IMR-90 (cell line): ENCODE measurements at regions not wholly inside any gene's neighbourhood (a gene's known extent, or its start where the extent isn't known, plus 50 kb on each side); places are given as distances from the start of the nearest gene placed in this dataset.

Source experiments
- ATAC-seq: fragments of 200-7000 bp; cut with Tn5 transposase; 2 replicates; pipeline ENCODE4 v1.9.1; 2020; ENCODE audit warnings: low read depth, mild to moderate bottlenecking, moderate library complexity
- BruUV-seq: library from RNA; stranded (reverse); fragments of 400-500 nt; replicated peaks from 2 replicates; lab custom pipeline; 2021; lab: Mats Ljungman, UMichigan
- CTCF ChIA-PET: fragments of 300-600 bp; formaldehyde crosslinking; extraction: SDS; loops from one replicate; lab custom pipeline; 2021; ENCODE audit warnings: antibody characterized with exemption; lab: Yijun Ruan, JAX
- POLR2A ChIA-PET: fragments of 300-600 bp; sonication (Branson Sonifier 250); formaldehyde crosslinking; loops from one replicate; lab custom pipeline; 2022; ENCODE audit warnings: antibody characterized with exemption; ENCODE audit not compliant: unreplicated experiment; lab: Charles Lee
- DNase-seq: peaks from one replicate; pipeline ENCODE4 v3.0.0; 2013
- H2AFZ ChIP-seq: replicated peaks from 2 replicates; pipeline ENCODE3; 2013; ENCODE audit warnings: low read length, mild to moderate bottlenecking; ENCODE audit not compliant: poor library complexity
- H2AK5ac ChIP-seq: 2 replicates; pipeline ENCODE4 v1.6.1; 2013; ENCODE audit warnings: low read depth, low read length, inconsistent platforms
- H2AK9ac ChIP-seq: replicated peaks from 2 replicates; pipeline ENCODE3; 2013; ENCODE audit warnings: mild to moderate bottlenecking, low read depth, low read length, moderate library complexity; ENCODE audit not compliant: poor library complexity
- H2BK120ac ChIP-seq: 2 replicates; pipeline ENCODE4 v1.6.1; 2013; ENCODE audit warnings: low read depth, low read length, inconsistent platforms
- H2BK15ac ChIP-seq: 3 replicates; pipeline ENCODE4 v1.6.1; 2013; ENCODE audit warnings: low read depth, low read length, inconsistent platforms
- H2BK20ac ChIP-seq: 2 replicates; pipeline ENCODE4 v1.6.1; 2013; ENCODE audit warnings: low read depth, mild to moderate bottlenecking, inconsistent platforms, low read length, moderate library complexity
- H2BK5ac ChIP-seq: 2 replicates; pipeline ENCODE4 v1.6.1; 2013; ENCODE audit warnings: mild to moderate bottlenecking, low read depth, low read length, inconsistent platforms; ENCODE audit not compliant: poor library complexity, severe bottlenecking
- H3K14ac ChIP-seq: replicated peaks from 2 replicates; pipeline ENCODE4 v1.6.1; 2013; ENCODE audit warnings: low read depth, low read length, inconsistent platforms
- H3K18ac ChIP-seq: 2 replicates; pipeline ENCODE4 v1.6.1; 2013; ENCODE audit warnings: low read depth, low read length, control low read depth
- H3K23ac ChIP-seq: 2 replicates; pipeline ENCODE4 v1.6.1; 2013; ENCODE audit warnings: low read depth, low read length, inconsistent platforms
- H3K27ac ChIP-seq: 2 replicates; pipeline ENCODE4 v1.5.1; 2013; ENCODE audit warnings: mild to moderate bottlenecking, control low read depth, low read length; ENCODE audit not compliant: insufficient read depth
- H3K27me3 ChIP-seq: 2 replicates; pipeline ENCODE4 v1.6.1; 2013; ENCODE audit warnings: low read length; ENCODE audit not compliant: control insufficient read depth, insufficient read depth
- H3K36me3 ChIP-seq: 2 replicates; pipeline ENCODE4 v1.6.1; 2013; ENCODE audit warnings: low read length, mixed read lengths; ENCODE audit not compliant: control insufficient read depth, insufficient read depth
- H3K4ac ChIP-seq: 2 replicates; pipeline ENCODE4 v1.6.1; 2013; ENCODE audit warnings: low read depth, low read length, inconsistent platforms
- H3K4me1 ChIP-seq: 2 replicates; pipeline ENCODE4 v1.6.1; 2013; ENCODE audit warnings: low read length, mixed read lengths; ENCODE audit not compliant: control insufficient read depth, insufficient read depth
- H3K4me2 ChIP-seq: 2 replicates; pipeline ENCODE4 v1.6.1; 2013; ENCODE audit warnings: low read depth, mild to moderate bottlenecking, control low read depth, low read length, moderate library complexity
- H3K4me3 ChIP-seq: 2 replicates; pipeline ENCODE4 v1.5.1; 2013; ENCODE audit warnings: low read depth, mild to moderate bottlenecking, control low read depth, low read length, moderate library complexity; ENCODE audit not compliant: insufficient read depth
- H3K56ac ChIP-seq: 2 replicates; pipeline ENCODE4 v1.6.1; 2013; ENCODE audit warnings: low read length, inconsistent platforms; ENCODE audit not compliant: insufficient read depth; ENCODE audit errors: extremely low read depth
- H3K79me1 ChIP-seq, 2 experiments: 2 replicates each; pipeline ENCODE4 v1.6.1; 2013; ENCODE audit warnings: low read length in 2 of 2, inconsistent platforms in 1 of 2, low read depth in 1 of 2
- H3K9ac ChIP-seq: 2 replicates; pipeline ENCODE4 v1.6.1; 2013; ENCODE audit warnings: low read depth, low read length, control low read depth
- H3K9me1 ChIP-seq: 2 replicates; pipeline ENCODE4 v1.6.1; 2013; ENCODE audit warnings: low read length, inconsistent platforms; ENCODE audit not compliant: insufficient read depth
- H3K9me3 ChIP-seq: 2 replicates; pipeline ENCODE4 v1.6.1; 2013; ENCODE audit warnings: low read length; ENCODE audit not compliant: control insufficient read depth, insufficient read depth
- H4K20me1 ChIP-seq: 2 replicates; pipeline ENCODE4 v1.6.1; 2013; ENCODE audit warnings: low read length, inconsistent platforms; ENCODE audit not compliant: insufficient read depth
- H4K5ac ChIP-seq: 2 replicates; pipeline ENCODE4 v1.6.1; 2013; ENCODE audit warnings: mild to moderate bottlenecking, low read depth, low read length, control low read depth
- H4K8ac ChIP-seq, 2 experiments: 2 replicates each; pipeline ENCODE4 v1.6.1; 2013; ENCODE audit warnings: low read depth in 2 of 2, low read length in 2 of 2, control low read depth in 1 of 2, inconsistent platforms in 1 of 2
- H4K91ac ChIP-seq: 2 replicates; pipeline ENCODE4 v1.6.1; 2013; ENCODE audit warnings: low read depth, low read length, inconsistent platforms; ENCODE audit not compliant: insufficient read depth
- BHLHE40 ChIP-seq: fragments of 150-350 bp; IDR thresholded peaks from 2 replicates; pipeline ENCODE4 v1.6.1; 2016; ENCODE audit warnings: mild to moderate bottlenecking, low read depth, low read length
- CEBPB ChIP-seq: IDR thresholded peaks from 2 replicates; pipeline ENCODE4 v1.6.1; 2012; ENCODE audit warnings: low read depth, low read length, improper control_type of control experiment
- CHD1 ChIP-seq: IDR thresholded peaks from 2 replicates; pipeline ENCODE4 v1.6.1; 2012; ENCODE audit warnings: low read depth, low read length, improper control_type of control experiment
- FOS ChIP-seq: fragments of 150-350 bp; IDR thresholded peaks from 2 replicates; pipeline ENCODE4 v1.6.1; 2016; ENCODE audit warnings: low read depth, low read length
- MAFK ChIP-seq: IDR thresholded peaks from 2 replicates; pipeline ENCODE4 v1.6.1; 2012; ENCODE audit warnings: low read depth, low read length, improper control_type of control experiment
- MAZ ChIP-seq: IDR thresholded peaks from 2 replicates; pipeline ENCODE4 v1.6.1; 2012; ENCODE audit warnings: low read depth, mild to moderate bottlenecking, low read length, improper control_type of control experiment, moderate library complexity, borderline replicate concordance
- NFE2L2 ChIP-seq: fragments of 150-350 bp; IDR thresholded peaks from 2 replicates; pipeline ENCODE4 v1.6.1; 2016; ENCODE audit warnings: low read depth, mild to moderate bottlenecking, low read length
- POLR2A ChIP-seq: IDR thresholded peaks from 2 replicates; pipeline ENCODE4 v1.6.1; 2012; ENCODE audit warnings: mild to moderate bottlenecking, low read depth, low read length
- RAD21 ChIP-seq: IDR thresholded peaks from 2 replicates; pipeline ENCODE4 v1.6.1; 2012; ENCODE audit warnings: low read length, improper control_type of control experiment
- RFX5 ChIP-seq: IDR thresholded peaks from 2 replicates; pipeline ENCODE4 v1.8.0; 2012; ENCODE audit warnings: low read depth, mild to moderate bottlenecking, low read length, moderate library complexity
- SMC3 ChIP-seq: fragments of 150-350 bp; IDR thresholded peaks from 2 replicates; pipeline ENCODE4 v1.6.1; 2016; ENCODE audit warnings: low read depth, mild to moderate bottlenecking, antibody characterized with exemption, low read length, moderate library complexity
- USF2 ChIP-seq: fragments of 150-350 bp; IDR thresholded peaks from 2 replicates; pipeline ENCODE4 v1.6.1; 2017; ENCODE audit warnings: mild to moderate bottlenecking, antibody characterized with exemption, low read length, low read depth
- WGBS, 2 experiments: methylation state at CpG; one replicate each; pipeline versions ENCODE4 v1.1.5 to v1.1.7; 2013; ENCODE audit warnings: missing lambda C conversion rate in 2 of 2; ENCODE audit not compliant: insufficient read length in 1 of 2; ENCODE audit errors: extremely low coverage in 2 of 2; 5-methylcytosine and 5-hydroxymethylcytosine counted together
- dilution Hi-C: fragments of 300-500 bp; cut with HindIII; formaldehyde crosslinking; loops from one replicate; pipeline ENCODE4 v1.14.3; 2018; ENCODE audit warnings: low sequenced_read_pairs; ENCODE audit not compliant: unreplicated experiment
- in situ Hi-C: fragments of 300-500 bp; cut with MboI; formaldehyde crosslinking; loops from 3 replicates; pipeline ENCODE4 v1.14.3; 2019; ENCODE audit warnings: low sequenced_read_pairs, inconsistent platforms, mixed read lengths
- intact Hi-C: fragments of 100-400 bp; cut with micrococcal nuclease; formaldehyde crosslinking; loops from 2 replicates; pipeline ENCODE4 v1.10.0; 2022
- TF ChIP-seq, protein P1 (sequence below): conservative IDR thresholded peaks from 2 replicates; pipeline ENCODE4 v1.5.1; 2012; ENCODE audit warnings: mild to moderate bottlenecking, low read depth, low read length, improper control_type of control experiment
- TF ChIP-seq, protein P2 (sequence below): fragments of 150-350 bp; IDR thresholded peaks from 2 replicates; pipeline ENCODE4 v1.6.1; 2016; ENCODE audit warnings: low read depth, mild to moderate bottlenecking, low read length, moderate library complexity, borderline replicate concordance

GRCh38 chr12:90826036-90826435 lies 128.9 kb downstream of the CCER1 start:
- Histone ChIP-seq H3K4me3 (no peak overlapping the region), H3K36me3 (no peaks in the 10 kb centered on the region), H2AK5ac (no peak overlapping the region), H4K91ac (no peak overlapping the region), H2BK5ac (no peak overlapping the region), H4K5ac (no peak overlapping the region), H2BK20ac (no peak overlapping the region), H3K23ac (no peak overlapping the region), H2AK9ac (no peak overlapping the region), H3K9me3 (no peaks in the 10 kb centered on the region), H3K18ac (no peak overlapping the region), H3K4me2 (no peak overlapping the region), H2AFZ (no peak overlapping the region), H2BK15ac (no peak overlapping the region), H3K4ac (no peak overlapping the region), H4K20me1 (no peaks in the 10 kb centered on the region), H3K27me3 (no peaks in the 10 kb centered on the region), H3K9me1 (no peaks in the 10 kb centered on the region), H3K27ac (no peak overlapping the region), H3K56ac (no peak overlapping the region), H3K14ac (no peak overlapping the region), H3K9ac (no peak overlapping the region), H3K4me1 (no peaks in the 10 kb centered on the region), H4K8ac (no peak overlapping the region), H3K79me1 (no peaks in the 10 kb centered on the region), H2BK120ac (no peak overlapping the region)
- in situ Hi-C loops (no loop called here), intact Hi-C loops (no loop called here), dilution Hi-C loops (no loop called here)
- no TSS peak for BruUV-seq
- no peak for DNase-seq
- no peak for ATAC-seq
- TF ChIP-seq SMC3 (no peak), RFX5 (no peak), CHD1 (no peak), MAZ (no peak), POLR2A (no peak), BHLHE40 (no peak), USF2 (no peak), MAFK (no peak), RAD21 (no peak), NFE2L2 (no peak), CEBPB (no peak), FOS (no peak)
- TF ChIP-seq, protein P1, sequence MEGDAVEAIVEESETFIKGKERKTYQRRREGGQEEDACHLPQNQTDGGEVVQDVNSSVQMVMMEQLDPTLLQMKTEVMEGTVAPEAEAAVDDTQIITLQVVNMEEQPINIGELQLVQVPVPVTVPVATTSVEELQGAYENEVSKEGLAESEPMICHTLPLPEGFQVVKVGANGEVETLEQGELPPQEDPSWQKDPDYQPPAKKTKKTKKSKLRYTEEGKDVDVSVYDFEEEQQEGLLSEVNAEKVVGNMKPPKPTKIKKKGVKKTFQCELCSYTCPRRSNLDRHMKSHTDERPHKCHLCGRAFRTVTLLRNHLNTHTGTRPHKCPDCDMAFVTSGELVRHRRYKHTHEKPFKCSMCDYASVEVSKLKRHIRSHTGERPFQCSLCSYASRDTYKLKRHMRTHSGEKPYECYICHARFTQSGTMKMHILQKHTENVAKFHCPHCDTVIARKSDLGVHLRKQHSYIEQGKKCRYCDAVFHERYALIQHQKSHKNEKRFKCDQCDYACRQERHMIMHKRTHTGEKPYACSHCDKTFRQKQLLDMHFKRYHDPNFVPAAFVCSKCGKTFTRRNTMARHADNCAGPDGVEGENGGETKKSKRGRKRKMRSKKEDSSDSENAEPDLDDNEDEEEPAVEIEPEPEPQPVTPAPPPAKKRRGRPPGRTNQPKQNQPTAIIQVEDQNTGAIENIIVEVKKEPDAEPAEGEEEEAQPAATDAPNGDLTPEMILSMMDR: no peak
- TF ChIP-seq, protein P2, sequence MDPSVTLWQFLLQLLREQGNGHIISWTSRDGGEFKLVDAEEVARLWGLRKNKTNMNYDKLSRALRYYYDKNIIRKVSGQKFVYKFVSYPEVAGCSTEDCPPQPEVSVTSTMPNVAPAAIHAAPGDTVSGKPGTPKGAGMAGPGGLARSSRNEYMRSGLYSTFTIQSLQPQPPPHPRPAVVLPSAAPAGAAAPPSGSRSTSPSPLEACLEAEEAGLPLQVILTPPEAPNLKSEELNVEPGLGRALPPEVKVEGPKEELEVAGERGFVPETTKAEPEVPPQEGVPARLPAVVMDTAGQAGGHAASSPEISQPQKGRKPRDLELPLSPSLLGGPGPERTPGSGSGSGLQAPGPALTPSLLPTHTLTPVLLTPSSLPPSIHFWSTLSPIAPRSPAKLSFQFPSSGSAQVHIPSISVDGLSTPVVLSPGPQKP: no peak
- no CpG with 5 or more reads among the region's 3 CpGs for WGBS, 2 experiments
- ChIA-PET POLR2A (no interaction called here), CTCF (no interaction called here)
